ENCODE measurements at regions not wholly inside any gene's neighbourhood (a gene's known extent, or its start where the extent isn't known, plus 50 kb on each side); places are given as distances from the start of the nearest gene placed in this dataset.

DNA sequence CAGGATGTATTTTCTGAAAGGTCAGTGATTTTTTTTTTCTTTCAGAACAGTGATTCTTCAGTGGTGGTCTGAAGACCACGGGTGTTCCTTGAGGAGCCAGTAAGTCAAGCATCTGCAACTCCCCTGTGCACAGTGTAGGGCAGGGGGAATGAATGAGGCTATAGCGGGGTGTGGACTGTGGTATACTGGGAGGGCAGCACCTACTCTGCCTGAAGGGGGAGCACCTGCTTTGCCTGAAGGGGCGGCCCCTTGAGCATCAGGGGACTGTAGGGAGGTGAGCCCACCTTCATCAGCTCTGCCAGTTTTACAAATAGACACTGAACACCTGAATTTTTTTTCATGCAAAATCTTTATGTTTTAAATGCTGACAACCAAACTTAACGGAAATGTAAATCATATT is 77.5 kb upstream of the RIPOR2 start:
- no peak overlapping the region for H3K14ac ChIP-seq (ENCODE audit: insufficient read depth, low read length)
- DNase-seq, result no peak
- no peaks in the 10 kb centered on the region for H3K23me2 ChIP-seq (ENCODE audit: insufficient read length, low read depth, low read length, poor library complexity, severe bottlenecking)
- H3K18ac ChIP-seq (ENCODE audit: insufficient read length, low read depth, low read length), result no peak overlapping the region
- no peak overlapping the region for H3K4me3 Mint-ChIP-seq
- H3K4me1 ChIP-seq (ENCODE audit: insufficient read depth, low read length), result no peaks in the 10 kb centered on the region; the same call in 1 of the 2 replicates
- H2BK5ac ChIP-seq (ENCODE audit: insufficient read length, low read length), result no peak overlapping the region
- no peak overlapping the region for H2AK5ac ChIP-seq (ENCODE audit: insufficient read length, low read length)
- no peak overlapping the region for H3K9ac ChIP-seq (ENCODE audit: extremely low read depth, insufficient read length, low read length)
- H3T11ph ChIP-seq (ENCODE audit: low read length), result no peak overlapping the region
- H2AFZ ChIP-seq (ENCODE audit: low read length), result no peak overlapping the region
- H3K56ac ChIP-seq (ENCODE audit: insufficient read length, low read depth, low read length), result no peak overlapping the region
- H3K36me3 Mint-ChIP-seq (ENCODE audit: insufficient read depth in 1 of 3, low read depth in 3 of 3), result no peaks in the 10 kb centered on the region
- H4K8ac ChIP-seq (replicated peaks; ENCODE audit: insufficient read length, low read depth, low read length), result no peak overlapping the region
- no peak overlapping the region for H4K5ac ChIP-seq (ENCODE audit: insufficient read length, low read depth, low read length)
- no peak overlapping the region for H2BK20ac ChIP-seq (ENCODE audit: low read depth, low read length, poor library complexity, severe bottlenecking)
- peaks cover 18 to 26% of the 10 kb centered on the region in 2 experiments for H3K4me1 Mint-ChIP-seq
- H3K27me3 ChIP-seq (ENCODE audit: insufficient read depth, low read length), result no peaks in the 10 kb centered on the region
- H3K4ac ChIP-seq (ENCODE audit: low read depth, low read length), result no peak overlapping the region
- TF ChIP-seq, protein P1, sequence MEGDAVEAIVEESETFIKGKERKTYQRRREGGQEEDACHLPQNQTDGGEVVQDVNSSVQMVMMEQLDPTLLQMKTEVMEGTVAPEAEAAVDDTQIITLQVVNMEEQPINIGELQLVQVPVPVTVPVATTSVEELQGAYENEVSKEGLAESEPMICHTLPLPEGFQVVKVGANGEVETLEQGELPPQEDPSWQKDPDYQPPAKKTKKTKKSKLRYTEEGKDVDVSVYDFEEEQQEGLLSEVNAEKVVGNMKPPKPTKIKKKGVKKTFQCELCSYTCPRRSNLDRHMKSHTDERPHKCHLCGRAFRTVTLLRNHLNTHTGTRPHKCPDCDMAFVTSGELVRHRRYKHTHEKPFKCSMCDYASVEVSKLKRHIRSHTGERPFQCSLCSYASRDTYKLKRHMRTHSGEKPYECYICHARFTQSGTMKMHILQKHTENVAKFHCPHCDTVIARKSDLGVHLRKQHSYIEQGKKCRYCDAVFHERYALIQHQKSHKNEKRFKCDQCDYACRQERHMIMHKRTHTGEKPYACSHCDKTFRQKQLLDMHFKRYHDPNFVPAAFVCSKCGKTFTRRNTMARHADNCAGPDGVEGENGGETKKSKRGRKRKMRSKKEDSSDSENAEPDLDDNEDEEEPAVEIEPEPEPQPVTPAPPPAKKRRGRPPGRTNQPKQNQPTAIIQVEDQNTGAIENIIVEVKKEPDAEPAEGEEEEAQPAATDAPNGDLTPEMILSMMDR (conservative IDR thresholded peaks at IDR 0.05), result peak; percentile 65
- no peak overlapping the region for H3K27ac ChIP-seq (ENCODE audit: insufficient read length, low read depth, low read length)
- peak overlapping the region in 1 of 3 experiments; percentile 53; a peak in 1 of 7 replicates for H3K27ac Mint-ChIP-seq
- no CpG with 5 or more reads among the region's 4 CpGs for WGBS (ENCODE audit: extremely low coverage, insufficient read length, low lambda C conversion rate)
- H3K4me2 ChIP-seq (ENCODE audit: insufficient read depth, insufficient read length, low read length), result no peak overlapping the region
- no peaks in the 10 kb centered on the region for H4K20me1 ChIP-seq (ENCODE audit: control insufficient read depth, insufficient read depth, insufficient read length)
- no peaks in the 10 kb centered on the region for H3K9me3 ChIP-seq (ENCODE audit: control insufficient read depth, low read depth, low read length)
- no peaks in the 10 kb centered on the region; a peak in 2 of 5 replicates for H3K9me3 Mint-ChIP-seq
- no peak overlapping the region for H2BK12ac ChIP-seq (ENCODE audit: insufficient read length, low read depth, low read length)
- no peak overlapping the region for H4K91ac ChIP-seq (ENCODE audit: insufficient read length, low read depth, low read length)
- no peaks in the 10 kb centered on the region for H3K79me1 ChIP-seq (ENCODE audit: insufficient read depth, low read depth, low read length, poor library complexity, severe bottlenecking)
- H3K23ac ChIP-seq (ENCODE audit: insufficient read length, low read depth, low read length), result no peak overlapping the region
- no peaks in the 10 kb centered on the region for H3K79me2 ChIP-seq (ENCODE audit: insufficient read depth, low read length)
- H2BK120ac ChIP-seq (ENCODE audit: low read depth, low read length, poor library complexity, severe bottlenecking), result no peak overlapping the region
- no peak overlapping the region for H2BK15ac ChIP-seq (ENCODE audit: low read depth, low read length)
- H3K27me3 Mint-ChIP-seq (ENCODE audit: low read depth), result no peaks in the 10 kb centered on the region; the same call in 1 of the 2 replicates

Measured in H9 (cell line).